ENCODE measurements at regions not wholly inside any gene's neighbourhood (a gene's known extent, or its start where the extent isn't known, plus 50 kb on each side); places are given as distances from the start of the nearest gene placed in this dataset.

- TF ChIP-seq FOXM1 (IDR thresholded peaks at IDR 0.05; ENCODE audit: low read depth), result no peak
- TF ChIP-seq USF2 (IDR thresholded peaks at IDR 0.05; ENCODE audit: borderline replicate concordance, low read depth, low read length), result no peak
Observed at GRCh38 chr13:107545946-107546502, 669.3 kb downstream of the LIG4 start.
